Fibroblast of the aortic adventitia (primary cell): ENCODE measurements at regions not wholly inside any gene's neighbourhood (a gene's known extent, or its start where the extent isn't known, plus 50 kb on each side); places are given as distances from the start of the nearest gene placed in this dataset.

Source experiments
- DNase-seq: peaks from one replicate; pipeline ENCODE4 v3.0.0-alpha.2; 2010; ENCODE audit warnings: low read depth
- H3K4me3 ChIP-seq: 2 replicates; pipeline ENCODE4 v1.5.1; 2011; ENCODE audit warnings: low read depth, mild to moderate bottlenecking, control low read depth, low read length, moderate library complexity
- CTCF ChIP-seq: IDR thresholded peaks from 2 replicates; pipeline ENCODE4 v1.5.1; 2011; ENCODE audit warnings: mild to moderate bottlenecking, low read length, control low read depth, inconsistent platforms; ENCODE audit not compliant: insufficient read depth

GRCh38 chr9:90064248-90064647 is 459.4 kb downstream of the GADD45G start:
- no peak overlapping the region for H3K4me3 ChIP-seq
- DNase-seq: no peak
- TF ChIP-seq CTCF: no peak

GRCh38 chr9:90064971-90065370 is 460.2 kb downstream of the GADD45G start:
- no peak for DNase-seq
- no peak overlapping the region for H3K4me3 ChIP-seq
- no peak for TF ChIP-seq CTCF

GRCh38 chr9:90065851-90066250 is 461.0 kb downstream of the GADD45G start:
- DNase-seq: no peak
- no peak for TF ChIP-seq CTCF
- no peak overlapping the region for H3K4me3 ChIP-seq

- DNase-seq: no peak
- no peak for TF ChIP-seq CTCF
- no peak overlapping the region for H3K4me3 ChIP-seq
These were observed 464.3 kb downstream of the GADD45G start for GRCh38 chr9:90069085-90069484.

- TF ChIP-seq CTCF: no peak
- no peak for DNase-seq
- H3K4me3 ChIP-seq: no peak overlapping the region
These were observed 465.2 kb downstream of the GADD45G start for GRCh38 chr9:90070056-90070455.

GRCh38 chr9:90070469-90070868 is 465.7 kb downstream of the GADD45G start:
- TF ChIP-seq CTCF: no peak
- H3K4me3 ChIP-seq: no peak overlapping the region
- DNase-seq: no peak

- H3K4me3 ChIP-seq: no peak overlapping the region
- DNase-seq: no peak
- TF ChIP-seq CTCF: no peak
These were observed 466.3 kb downstream of the GADD45G start for GRCh38 chr9:90070931-90071660.
